ENCODE measurements at regions not wholly inside any gene's neighbourhood (a gene's known extent, or its start where the extent isn't known, plus 50 kb on each side); places are given as distances from the start of the nearest gene placed in this dataset.

GRCh38 chr10:2366264-2366931, 629.1 kb upstream of the ADARB2 start:
- Histone ChIP-seq H3K9me3 (ENCODE audit: control insufficient read depth, insufficient read depth, low read length) (peaks cover 13% of the 10 kb centered on the region), H3K18ac (ENCODE audit: low read depth, low read length) (no peak overlapping the region), H2AK5ac (ENCODE audit: low read depth, low read length) (no peak overlapping the region), H3K36me3 (ENCODE audit: control insufficient read depth, insufficient read depth, low read length) (no peaks in the 10 kb centered on the region), H3K56ac (ENCODE audit: extremely low read depth, insufficient read depth, low read length) (no peak overlapping the region), H3K27me3 (ENCODE audit: control insufficient read depth, insufficient read depth, low read length) (no peaks in the 10 kb centered on the region), H3K4ac (ENCODE audit: low read depth, low read length) (no peak overlapping the region), H3K4me1 (ENCODE audit: control insufficient read depth, insufficient read depth, low read length) (no peaks in the 10 kb centered on the region), H3K79me1 (ENCODE audit: low read depth in 1 of 2, low read length in 2 of 2) (no peaks in the 10 kb centered on the region), H3K14ac (replicated peaks; ENCODE audit: low read depth, low read length) (no peak overlapping the region), H3K9ac (ENCODE audit: low read depth, low read length) (no peak overlapping the region), H2BK5ac (ENCODE audit: low read depth, low read length, poor library complexity, severe bottlenecking) (no peak overlapping the region), H3K23ac (ENCODE audit: low read depth, low read length) (no peak overlapping the region), H3K27ac (ENCODE audit: insufficient read depth, low read length) (no peak overlapping the region), H2BK120ac (ENCODE audit: low read depth, low read length) (no peak overlapping the region), H2AFZ (replicated peaks; ENCODE audit: low read length, poor library complexity) (no peak overlapping the region), H3K9me1 (ENCODE audit: insufficient read depth, low read length) (no peaks in the 10 kb centered on the region), H4K91ac (ENCODE audit: insufficient read depth, low read depth, low read length) (no peak overlapping the region), H3K4me2 (ENCODE audit: low read depth, low read length) (no peak overlapping the region), H4K20me1 (ENCODE audit: insufficient read depth, low read length) (no peaks in the 10 kb centered on the region), H3K4me3 (ENCODE audit: insufficient read depth, low read depth, low read length) (no peak overlapping the region), H2BK20ac (ENCODE audit: low read depth, low read length) (no peak overlapping the region), H4K8ac (ENCODE audit: low read depth in 2 of 2, low read length in 2 of 2) (no peak overlapping the region), H4K5ac (ENCODE audit: low read depth, low read length) (no peak overlapping the region), H2AK9ac (replicated peaks; ENCODE audit: low read depth, low read length, poor library complexity) (no peak overlapping the region), H2BK15ac (ENCODE audit: low read depth, low read length) (no peak overlapping the region)
- CTCF ChIA-PET: no interaction called here
- intact Hi-C loops (cut with micrococcal nuclease) (no loop called here), dilution Hi-C loops (cut with HindIII; ENCODE audit: low sequenced_read_pairs, unreplicated experiment) (no loop called here), in situ Hi-C loops (cut with MboI; ENCODE audit: low sequenced_read_pairs) (no loop called here)
- ATAC-seq (ENCODE audit: low read depth) (no peak), DNase-seq (no peak)
- TF ChIP-seq RAD21 (IDR thresholded peaks at IDR 0.05; ENCODE audit: low read length) (no peak), MAZ (IDR thresholded peaks at IDR 0.05; ENCODE audit: borderline replicate concordance, low read depth, low read length) (no peak), MXI1 (IDR thresholded peaks at IDR 0.05; ENCODE audit: borderline replicate concordance, low read depth, low read length) (no peak), CEBPB (IDR thresholded peaks at IDR 0.05; ENCODE audit: low read depth, low read length) (no peak), FOS (IDR thresholded peaks at IDR 0.05; ENCODE audit: low read depth, low read length) (no peak), POLR2A (IDR thresholded peaks at IDR 0.05; ENCODE audit: low read depth, low read length) (no peak), CHD1 (IDR thresholded peaks at IDR 0.05; ENCODE audit: low read depth, low read length) (no peak), NFE2L2 (IDR thresholded peaks at IDR 0.05; ENCODE audit: low read depth, low read length) (no peak), USF2 (IDR thresholded peaks at IDR 0.05; ENCODE audit: low read depth, low read length) (no peak), RFX5 (IDR thresholded peaks at IDR 0.05; ENCODE audit: low read depth, low read length) (no peak), MAFK (IDR thresholded peaks at IDR 0.05; ENCODE audit: low read depth, low read length) (no peak), SMC3 (IDR thresholded peaks at IDR 0.05; ENCODE audit: low read depth, low read length) (no peak)
- TF ChIP-seq, protein P1, sequence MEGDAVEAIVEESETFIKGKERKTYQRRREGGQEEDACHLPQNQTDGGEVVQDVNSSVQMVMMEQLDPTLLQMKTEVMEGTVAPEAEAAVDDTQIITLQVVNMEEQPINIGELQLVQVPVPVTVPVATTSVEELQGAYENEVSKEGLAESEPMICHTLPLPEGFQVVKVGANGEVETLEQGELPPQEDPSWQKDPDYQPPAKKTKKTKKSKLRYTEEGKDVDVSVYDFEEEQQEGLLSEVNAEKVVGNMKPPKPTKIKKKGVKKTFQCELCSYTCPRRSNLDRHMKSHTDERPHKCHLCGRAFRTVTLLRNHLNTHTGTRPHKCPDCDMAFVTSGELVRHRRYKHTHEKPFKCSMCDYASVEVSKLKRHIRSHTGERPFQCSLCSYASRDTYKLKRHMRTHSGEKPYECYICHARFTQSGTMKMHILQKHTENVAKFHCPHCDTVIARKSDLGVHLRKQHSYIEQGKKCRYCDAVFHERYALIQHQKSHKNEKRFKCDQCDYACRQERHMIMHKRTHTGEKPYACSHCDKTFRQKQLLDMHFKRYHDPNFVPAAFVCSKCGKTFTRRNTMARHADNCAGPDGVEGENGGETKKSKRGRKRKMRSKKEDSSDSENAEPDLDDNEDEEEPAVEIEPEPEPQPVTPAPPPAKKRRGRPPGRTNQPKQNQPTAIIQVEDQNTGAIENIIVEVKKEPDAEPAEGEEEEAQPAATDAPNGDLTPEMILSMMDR (conservative IDR thresholded peaks at IDR 0.05; ENCODE audit: low read depth, low read length): no peak
- TF ChIP-seq, protein P2, sequence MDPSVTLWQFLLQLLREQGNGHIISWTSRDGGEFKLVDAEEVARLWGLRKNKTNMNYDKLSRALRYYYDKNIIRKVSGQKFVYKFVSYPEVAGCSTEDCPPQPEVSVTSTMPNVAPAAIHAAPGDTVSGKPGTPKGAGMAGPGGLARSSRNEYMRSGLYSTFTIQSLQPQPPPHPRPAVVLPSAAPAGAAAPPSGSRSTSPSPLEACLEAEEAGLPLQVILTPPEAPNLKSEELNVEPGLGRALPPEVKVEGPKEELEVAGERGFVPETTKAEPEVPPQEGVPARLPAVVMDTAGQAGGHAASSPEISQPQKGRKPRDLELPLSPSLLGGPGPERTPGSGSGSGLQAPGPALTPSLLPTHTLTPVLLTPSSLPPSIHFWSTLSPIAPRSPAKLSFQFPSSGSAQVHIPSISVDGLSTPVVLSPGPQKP (IDR thresholded peaks at IDR 0.05; ENCODE audit: borderline replicate concordance, low read depth, low read length): no peak
- no TSS peak for BruUV-seq (replicated peaks)
- POLR2A ChIA-PET (ENCODE audit: unreplicated experiment): no interaction called here
